HTR-8/SVneo (cell line): ENCODE measurements at regions not wholly inside any gene's neighbourhood (a gene's known extent, or its start where the extent isn't known, plus 50 kb on each side); places are given as distances from the start of the nearest gene placed in this dataset.

Source experiments
- DNase-seq: peaks from one replicate; pipeline ENCODE4 v3.0.0; 2011; ENCODE audit warnings: low spot score, mixed read lengths; ENCODE audit not compliant: insufficient read length
- FAIRE-seq: peaks from 2 replicates; lab custom pipeline; 2011; peaks lifted over from hg19 to GRCh38; lab: Jason Lieb, UNC

- no peak for FAIRE-seq
- no peak for DNase-seq
Observed at GRCh38 chr6:14968056-14968637, 277.7 kb upstream of the JARID2 start.

- no peak for FAIRE-seq
- DNase-seq = no peak
Observed at GRCh38 chr6:14969126-14969525, 276.7 kb upstream of the JARID2 start.

GRCh38 chr6:14972379-14973067 is 273.3 kb upstream of the JARID2 start:
- DNase-seq = no peak
- no peak for FAIRE-seq

- no peak for FAIRE-seq
- DNase-seq = no peak
Observed at GRCh38 chr6:14974372-14974771, 271.5 kb upstream of the JARID2 start.

GRCh38 chr6:14974792-14975470 is 270.9 kb upstream of the JARID2 start:
- no peak for DNase-seq
- no peak for FAIRE-seq

- FAIRE-seq (no peak), DNase-seq (no peak)
Observed at GRCh38 chr6:14975471-14975817, 270.4 kb upstream of the JARID2 start.

- FAIRE-seq = no peak
- no peak for DNase-seq
Observed at GRCh38 chr6:14977747-14978382, 268.0 kb upstream of the JARID2 start.

GRCh38 chr6:14981960-14982359 is 263.9 kb upstream of the JARID2 start:
- DNase-seq (no peak), FAIRE-seq (no peak)

- DNase-seq (no peak), FAIRE-seq (no peak)
Observed at GRCh38 chr6:14983599-14984518, 262.0 kb upstream of the JARID2 start.

GRCh38 chr6:14984519-14984853 is 261.4 kb upstream of the JARID2 start:
- FAIRE-seq = no peak
- DNase-seq = no peak

- DNase-seq (no peak), FAIRE-seq (no peak)
Observed at GRCh38 chr6:14985366-14985765, 260.5 kb upstream of the JARID2 start.

- DNase-seq (no peak), FAIRE-seq (no peak)
Observed at GRCh38 chr6:14986370-14986769, 259.5 kb upstream of the JARID2 start.

GRCh38 chr6:14987490-14987889 is 258.4 kb upstream of the JARID2 start:
- DNase-seq (no peak), FAIRE-seq (no peak)

- DNase-seq = no peak
- FAIRE-seq = no peak
Observed at GRCh38 chr6:14992382-14992781, 253.5 kb upstream of the JARID2 start.

- DNase-seq (no peak), FAIRE-seq (no peak)
Observed at GRCh38 chr6:14995208-14995607, 250.7 kb upstream of the JARID2 start.

- no peak for DNase-seq
- FAIRE-seq = no peak
Observed at GRCh38 chr6:14995966-14996602, 249.8 kb upstream of the JARID2 start.

- DNase-seq (no peak), FAIRE-seq (no peak)
Observed at GRCh38 chr6:14996892-14997291, 249.0 kb upstream of the JARID2 start.

- no peak for FAIRE-seq
Observed at GRCh38 chr6:14997507-14997906, 248.4 kb upstream of the JARID2 start.

GRCh38 chr6:14999106-14999505 is 246.8 kb upstream of the JARID2 start:
- no peak for DNase-seq
- FAIRE-seq = no peak

More at GRCh38 chr6:14997507-14997906, 248.4 kb upstream of the JARID2 start:
- no peak for DNase-seq
